Liver (tissue), 8 donors: ENCODE measurements at regions not wholly inside any gene's neighbourhood (a gene's known extent, or its start where the extent isn't known, plus 50 kb on each side); places are given as distances from the start of the nearest gene placed in this dataset.

ENCODE experiments used
- DNase-seq: peaks from one replicate; pipeline ENCODE4 v3.0.0-alpha.2; 2017; ENCODE audit warnings: low spot score
- H3K27ac ChIP-seq, 2 donors: one replicate each; pipeline ENCODE4 v1.7.0; 2013; ENCODE audit warnings: inconsistent platforms in 2 of 2, low read length in 2 of 2, control low read depth in 1 of 2, low read depth in 1 of 2, mild to moderate bottlenecking in 1 of 2
- H3K27me3 ChIP-seq, 4 donors: one replicate each; pipeline versions ENCODE4 v1.6.1 to v1.7.0; 2013; ENCODE audit warnings: low read length in 3 of 4, inconsistent platforms in 1 of 4, mild to moderate bottlenecking in 1 of 4, moderate library complexity in 1 of 4; ENCODE audit not compliant: control insufficient read depth in 4 of 4, insufficient read depth in 4 of 4
- H3K36me3 ChIP-seq, 4 donors: one replicate each; pipeline versions ENCODE4 v1.6.1 to v1.7.0; 2013; ENCODE audit warnings: low read length in 3 of 4, mild to moderate bottlenecking in 3 of 4, low read depth in 1 of 4, moderate library complexity in 1 of 4; ENCODE audit not compliant: control insufficient read depth in 4 of 4, insufficient read depth in 3 of 4
- H3K4me1 ChIP-seq, 4 donors: one replicate each; pipeline versions ENCODE4 v1.6.1 to v1.7.0; 2013; ENCODE audit warnings: low read length in 3 of 4, mild to moderate bottlenecking in 3 of 4, moderate library complexity in 1 of 4; ENCODE audit not compliant: control insufficient read depth in 4 of 4, insufficient read depth in 4 of 4
- H3K4me3 ChIP-seq, 3 donors: one replicate each; pipeline versions ENCODE4 v1.6.1 to v1.7.0; 2013; ENCODE audit warnings: low read length in 3 of 3, control low read depth in 1 of 3, low read depth in 1 of 3, mild to moderate bottlenecking in 1 of 3
- H3K9ac ChIP-seq, 2 donors: one replicate each; pipeline ENCODE4 v1.7.0; 2013; ENCODE audit warnings: low read length in 2 of 2, mild to moderate bottlenecking in 2 of 2, moderate library complexity in 2 of 2, control low read depth in 1 of 2, low read depth in 1 of 2
- H3K9me3 ChIP-seq, 4 donors: one replicate each; pipeline versions ENCODE4 v1.6.1 to v1.7.0; 2013; ENCODE audit warnings: low read length in 3 of 4; ENCODE audit not compliant: control insufficient read depth in 4 of 4
- EGR1 ChIP-seq, 2 donors: IDR thresholded peaks; 2 replicates each; pipeline ENCODE4 v1.6.1; 2016 to 2018; ENCODE audit warnings: antibody characterized with exemption in 2 of 2, low read depth in 2 of 2
- FOXA1 ChIP-seq: IDR thresholded peaks from 2 replicates; pipeline ENCODE4 v1.6.1; 2016; ENCODE audit warnings: antibody characterized with exemption
- FOXA2 ChIP-seq: IDR thresholded peaks from 2 replicates; pipeline ENCODE4 v1.6.1; 2016; ENCODE audit warnings: antibody characterized with exemption
- GABPA ChIP-seq, 2 donors: IDR thresholded peaks in 1 of 2; conservative IDR thresholded peaks in 1 of 2; 2 replicates each; pipeline ENCODE4 v1.6.1; 2016; ENCODE audit warnings: antibody characterized with exemption in 2 of 2, mild to moderate bottlenecking in 1 of 2, moderate library complexity in 1 of 2
- HNF4A ChIP-seq, 2 donors: conservative IDR thresholded peaks; 2 replicates each; pipeline ENCODE4 v1.6.1; 2016; ENCODE audit warnings: antibody characterized with exemption in 2 of 2, mild to moderate bottlenecking in 2 of 2
- HNF4G ChIP-seq: IDR thresholded peaks from 2 replicates; pipeline ENCODE4 v1.6.1; 2016; ENCODE audit warnings: antibody characterized with exemption
- JUND ChIP-seq, 2 donors: IDR thresholded peaks; 2 replicates each; pipeline ENCODE4 v1.6.1; 2016; ENCODE audit warnings: antibody characterized with exemption in 2 of 2
- NR2F2 ChIP-seq: IDR thresholded peaks from 2 replicates; pipeline ENCODE4 v1.6.1; 2016; ENCODE audit warnings: antibody characterized with exemption
- RAD21 ChIP-seq, 2 donors: IDR thresholded peaks; 2 replicates each; pipeline ENCODE4 v1.6.1; 2016; ENCODE audit warnings: antibody characterized with exemption in 2 of 2, mild to moderate bottlenecking in 2 of 2
- REST ChIP-seq: IDR thresholded peaks from 2 replicates; pipeline ENCODE4 v1.6.1; 2016; ENCODE audit warnings: antibody characterized with exemption, mild to moderate bottlenecking
- RXRA ChIP-seq, 2 donors: IDR thresholded peaks; 2 replicates each; pipeline ENCODE4 v1.6.1; 2017 to 2018; ENCODE audit warnings: antibody characterized with exemption in 2 of 2, mild to moderate bottlenecking in 1 of 2
- SP1 ChIP-seq: IDR thresholded peaks from 2 replicates; pipeline ENCODE4 v1.6.1; 2018; ENCODE audit warnings: antibody characterized with exemption, mild to moderate bottlenecking
- TAF1 ChIP-seq: conservative IDR thresholded peaks from 2 replicates; pipeline ENCODE4 v1.6.1; 2016; ENCODE audit warnings: antibody characterized with exemption, mild to moderate bottlenecking
- YY1 ChIP-seq: IDR thresholded peaks from 2 replicates; pipeline ENCODE4 v1.6.1; 2016; ENCODE audit warnings: antibody characterized with exemption, mild to moderate bottlenecking
- WGBS: extraction: QIAGEN DNeasy Blood & Tissue Kit; methylation state at CpG from one replicate; pipeline ENCODE4 v1.1.7; 2013; 5-methylcytosine and 5-hydroxymethylcytosine counted together
- TF ChIP-seq, protein P1 (sequence below): IDR thresholded peaks from 2 replicates; pipeline ENCODE4 v1.6.1; 2016; ENCODE audit warnings: antibody characterized with exemption
- TF ChIP-seq, protein P2 (sequence below): IDR thresholded peaks from 2 replicates; pipeline ENCODE4 v1.6.1; 2016; ENCODE audit warnings: antibody characterized with exemption
- TF ChIP-seq, protein P3 (sequence below): IDR thresholded peaks from 2 replicates; pipeline ENCODE4 v1.6.1; 2016; ENCODE audit warnings: antibody characterized with exemption
- TF ChIP-seq, protein P4 (sequence below): fragments of 150-350 bp; IDR thresholded peaks from 2 replicates; pipeline ENCODE4 v1.5.1; 2017; ENCODE audit warnings: improper control_type of control experiment, low read depth, low read length; ENCODE audit not compliant: missing input control
- donor health status: healthy.
- donor health status: healthy.
- donor health status: healthy.
- donor health status: healthy.
- donor health status: healthy.

DNA sequence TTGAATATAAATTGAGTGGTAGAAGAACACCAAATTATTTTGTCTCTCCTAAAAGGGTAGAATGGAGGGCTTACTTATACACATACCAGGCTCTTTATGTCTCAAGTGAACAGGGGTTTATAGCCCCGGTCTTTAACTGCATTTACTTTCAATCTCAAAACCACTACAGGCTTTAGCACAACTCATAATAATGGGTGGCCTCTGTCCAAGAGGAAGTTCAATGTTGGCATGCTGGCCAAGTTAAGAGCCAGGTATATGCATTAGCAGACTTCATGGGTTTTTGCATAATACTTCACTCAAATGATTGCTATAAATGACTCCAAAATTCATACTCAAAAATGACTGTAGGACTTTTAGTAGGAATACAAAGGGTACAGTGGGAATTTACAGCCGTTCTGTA, 118.5 kb upstream of the OTUD4 start:
- Histone ChIP-seq H3K36me3 (no peaks in the 10 kb centered on the region), H3K27ac (no peak overlapping the region), H3K4me3 (no peak overlapping the region), H3K27me3 (no peaks in the 10 kb centered on the region), H3K4me1 (no peaks in the 10 kb centered on the region), H3K9me3 (no peaks in the 10 kb centered on the region), H3K9ac (no peak overlapping the region)
- no peak for TF ChIP-seq EGR1 (IDR thresholded peaks at IDR 0.05; ENCODE audit: low read depth in 2 of 2)
- TF ChIP-seq, protein P1, sequence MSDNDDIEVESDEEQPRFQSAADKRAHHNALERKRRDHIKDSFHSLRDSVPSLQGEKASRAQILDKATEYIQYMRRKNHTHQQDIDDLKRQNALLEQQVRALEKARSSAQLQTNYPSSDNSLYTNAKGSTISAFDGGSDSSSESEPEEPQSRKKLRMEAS = no peak
- TF ChIP-seq GABPA (IDR thresholded peaks at IDR 0.05 in 1 of 2, conservative IDR thresholded peaks at IDR 0.05 in 1 of 2) = no peak
- TF ChIP-seq HNF4A (conservative IDR thresholded peaks at IDR 0.05) = no peak
- no peak for TF ChIP-seq YY1
- no peak for TF ChIP-seq FOXA2
- TF ChIP-seq, protein P2, sequence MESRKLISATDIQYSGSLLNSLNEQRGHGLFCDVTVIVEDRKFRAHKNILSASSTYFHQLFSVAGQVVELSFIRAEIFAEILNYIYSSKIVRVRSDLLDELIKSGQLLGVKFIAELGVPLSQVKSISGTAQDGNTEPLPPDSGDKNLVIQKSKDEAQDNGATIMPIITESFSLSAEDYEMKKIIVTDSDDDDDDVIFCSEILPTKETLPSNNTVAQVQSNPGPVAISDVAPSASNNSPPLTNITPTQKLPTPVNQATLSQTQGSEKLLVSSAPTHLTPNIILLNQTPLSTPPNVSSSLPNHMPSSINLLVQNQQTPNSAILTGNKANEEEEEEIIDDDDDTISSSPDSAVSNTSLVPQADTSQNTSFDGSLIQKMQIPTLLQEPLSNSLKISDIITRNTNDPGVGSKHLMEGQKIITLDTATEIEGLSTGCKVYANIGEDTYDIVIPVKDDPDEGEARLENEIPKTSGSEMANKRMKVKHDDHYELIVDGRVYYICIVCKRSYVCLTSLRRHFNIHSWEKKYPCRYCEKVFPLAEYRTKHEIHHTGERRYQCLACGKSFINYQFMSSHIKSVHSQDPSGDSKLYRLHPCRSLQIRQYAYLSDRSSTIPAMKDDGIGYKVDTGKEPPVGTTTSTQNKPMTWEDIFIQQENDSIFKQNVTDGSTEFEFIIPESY = no peak
- DNase-seq = no peak
- WGBS = 74% methylated on average over 2 of the region's 2 CpGs

DNA sequence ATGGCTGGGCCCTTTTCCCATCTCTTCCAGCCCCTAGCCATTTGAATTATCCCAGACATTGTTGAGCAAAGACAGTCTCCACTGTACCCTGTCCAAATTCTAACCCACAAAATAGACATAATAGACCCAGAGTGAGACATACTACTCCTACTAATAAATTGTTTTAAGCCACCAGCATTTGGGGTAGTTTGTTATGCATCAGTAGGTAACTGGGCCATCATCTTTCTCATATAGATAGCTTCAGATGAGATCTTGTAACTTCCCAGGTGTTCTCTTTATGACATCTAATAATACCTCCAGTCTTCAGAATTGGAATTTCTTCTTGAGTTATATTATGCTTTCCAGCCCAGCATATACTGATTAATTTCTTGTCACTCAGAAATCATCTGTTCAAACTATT, 117.2 kb upstream of the OTUD4 start:
- no peak overlapping the region for H3K4me3 ChIP-seq
- no peaks in the 10 kb centered on the region for H3K36me3 ChIP-seq
- no peak for DNase-seq
- no peaks in the 10 kb centered on the region for H3K9me3 ChIP-seq
- H3K27me3 ChIP-seq = no peaks in the 10 kb centered on the region
- H3K4me1 ChIP-seq = no peaks in the 10 kb centered on the region
- H3K9ac ChIP-seq = no peak overlapping the region
- TF ChIP-seq JUND (IDR thresholded peaks at IDR 0.05) = no peak
- TF ChIP-seq, protein P3, sequence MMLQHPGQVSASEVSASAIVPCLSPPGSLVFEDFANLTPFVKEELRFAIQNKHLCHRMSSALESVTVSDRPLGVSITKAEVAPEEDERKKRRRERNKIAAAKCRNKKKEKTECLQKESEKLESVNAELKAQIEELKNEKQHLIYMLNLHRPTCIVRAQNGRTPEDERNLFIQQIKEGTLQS = no peak
- TF ChIP-seq HNF4A (conservative IDR thresholded peaks at IDR 0.05) = no peak
- TF ChIP-seq YY1 = no peak
- no peak for TF ChIP-seq RAD21 (IDR thresholded peaks at IDR 0.05)
- TF ChIP-seq HNF4G = no peak
- no peak for TF ChIP-seq FOXA2
- TF ChIP-seq RXRA (IDR thresholded peaks at IDR 0.05) = no peak
- no peak for TF ChIP-seq TAF1
- TF ChIP-seq, protein P1 = no peak
- no peak for TF ChIP-seq REST
- no peak for TF ChIP-seq EGR1 (IDR thresholded peaks at IDR 0.05; ENCODE audit: low read depth in 2 of 2)
- TF ChIP-seq, protein P2 = no peak
- no peak for TF ChIP-seq SP1
- TF ChIP-seq, protein P4, sequence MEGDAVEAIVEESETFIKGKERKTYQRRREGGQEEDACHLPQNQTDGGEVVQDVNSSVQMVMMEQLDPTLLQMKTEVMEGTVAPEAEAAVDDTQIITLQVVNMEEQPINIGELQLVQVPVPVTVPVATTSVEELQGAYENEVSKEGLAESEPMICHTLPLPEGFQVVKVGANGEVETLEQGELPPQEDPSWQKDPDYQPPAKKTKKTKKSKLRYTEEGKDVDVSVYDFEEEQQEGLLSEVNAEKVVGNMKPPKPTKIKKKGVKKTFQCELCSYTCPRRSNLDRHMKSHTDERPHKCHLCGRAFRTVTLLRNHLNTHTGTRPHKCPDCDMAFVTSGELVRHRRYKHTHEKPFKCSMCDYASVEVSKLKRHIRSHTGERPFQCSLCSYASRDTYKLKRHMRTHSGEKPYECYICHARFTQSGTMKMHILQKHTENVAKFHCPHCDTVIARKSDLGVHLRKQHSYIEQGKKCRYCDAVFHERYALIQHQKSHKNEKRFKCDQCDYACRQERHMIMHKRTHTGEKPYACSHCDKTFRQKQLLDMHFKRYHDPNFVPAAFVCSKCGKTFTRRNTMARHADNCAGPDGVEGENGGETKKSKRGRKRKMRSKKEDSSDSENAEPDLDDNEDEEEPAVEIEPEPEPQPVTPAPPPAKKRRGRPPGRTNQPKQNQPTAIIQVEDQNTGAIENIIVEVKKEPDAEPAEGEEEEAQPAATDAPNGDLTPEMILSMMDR = no peak
- no peak for TF ChIP-seq FOXA1
- TF ChIP-seq GABPA (IDR thresholded peaks at IDR 0.05 in 1 of 2, conservative IDR thresholded peaks at IDR 0.05 in 1 of 2) = no peak
- no peak for TF ChIP-seq NR2F2
- H3K27ac ChIP-seq = no peak overlapping the region
